Panc1 (cell line): ENCODE measurements at regions not wholly inside any gene's neighbourhood (a gene's known extent, or its start where the extent isn't known, plus 50 kb on each side); places are given as distances from the start of the nearest gene placed in this dataset.

Experiments used
- CTCF ChIP-seq: fragments of 450-650 bp; IDR thresholded peaks from 2 replicates; pipeline ENCODE4 v1.5.1; 2017; ENCODE audit warnings: mild to moderate bottlenecking
- POLR2AphosphoS5 ChIP-seq: IDR thresholded peaks from 2 replicates; pipeline ENCODE4 v1.6.1; 2012; ENCODE audit warnings: mild to moderate bottlenecking, low read depth, low read length, moderate library complexity
- SIN3A ChIP-seq: IDR thresholded peaks from 2 replicates; pipeline ENCODE4 v1.6.1; 2012; ENCODE audit warnings: low read depth, mild to moderate bottlenecking, low read length, moderate library complexity, borderline replicate concordance; ENCODE audit not compliant: insufficient read depth
- TCF7L2 ChIP-seq: IDR thresholded peaks from 2 replicates; pipeline ENCODE4 v1.6.1; 2011; ENCODE audit warnings: mild to moderate bottlenecking, low read depth, low read length, inconsistent platforms
- TF ChIP-seq, protein P1 (sequence below), 2 experiments: IDR thresholded peaks; 2 replicates each; pipeline ENCODE4 v1.6.1; 2011 to 2012; ENCODE audit warnings: low read depth in 2 of 2, control low read depth in 1 of 2, low read length in 1 of 2, mild to moderate bottlenecking in 1 of 2, moderate library complexity in 1 of 2; ENCODE audit not compliant: insufficient read depth in 1 of 2

DNA sequence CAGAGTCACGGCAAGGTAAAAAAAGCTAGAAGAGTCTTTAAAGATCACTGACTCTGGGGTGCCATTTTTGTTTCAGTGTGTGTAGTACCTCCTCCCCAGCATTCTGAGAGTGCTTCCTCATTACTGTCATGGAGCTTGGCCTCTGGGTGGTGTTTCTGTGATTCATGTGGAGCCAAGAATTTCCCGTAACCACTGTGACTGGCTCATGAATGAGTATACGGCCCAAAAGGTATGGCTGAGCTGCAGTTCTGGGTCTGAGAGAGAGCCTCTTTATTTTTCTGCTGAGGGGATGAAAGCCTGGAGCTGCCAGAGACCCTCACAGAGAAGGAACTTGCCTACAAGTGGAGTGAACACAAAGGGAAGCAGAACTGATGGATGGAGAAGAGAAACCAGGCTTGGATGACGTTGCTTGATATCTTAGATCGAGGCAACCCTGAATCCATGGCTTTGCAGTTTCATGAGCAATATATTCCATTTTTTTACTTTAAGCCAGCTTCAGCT is 85.6 kb downstream of the PTTG1 start:
- no peak for TF ChIP-seq CTCF
- TF ChIP-seq TCF7L2, result no peak
- TF ChIP-seq SIN3A, result no peak
- no peak for TF ChIP-seq POLR2AphosphoS5
- TF ChIP-seq, protein P1, sequence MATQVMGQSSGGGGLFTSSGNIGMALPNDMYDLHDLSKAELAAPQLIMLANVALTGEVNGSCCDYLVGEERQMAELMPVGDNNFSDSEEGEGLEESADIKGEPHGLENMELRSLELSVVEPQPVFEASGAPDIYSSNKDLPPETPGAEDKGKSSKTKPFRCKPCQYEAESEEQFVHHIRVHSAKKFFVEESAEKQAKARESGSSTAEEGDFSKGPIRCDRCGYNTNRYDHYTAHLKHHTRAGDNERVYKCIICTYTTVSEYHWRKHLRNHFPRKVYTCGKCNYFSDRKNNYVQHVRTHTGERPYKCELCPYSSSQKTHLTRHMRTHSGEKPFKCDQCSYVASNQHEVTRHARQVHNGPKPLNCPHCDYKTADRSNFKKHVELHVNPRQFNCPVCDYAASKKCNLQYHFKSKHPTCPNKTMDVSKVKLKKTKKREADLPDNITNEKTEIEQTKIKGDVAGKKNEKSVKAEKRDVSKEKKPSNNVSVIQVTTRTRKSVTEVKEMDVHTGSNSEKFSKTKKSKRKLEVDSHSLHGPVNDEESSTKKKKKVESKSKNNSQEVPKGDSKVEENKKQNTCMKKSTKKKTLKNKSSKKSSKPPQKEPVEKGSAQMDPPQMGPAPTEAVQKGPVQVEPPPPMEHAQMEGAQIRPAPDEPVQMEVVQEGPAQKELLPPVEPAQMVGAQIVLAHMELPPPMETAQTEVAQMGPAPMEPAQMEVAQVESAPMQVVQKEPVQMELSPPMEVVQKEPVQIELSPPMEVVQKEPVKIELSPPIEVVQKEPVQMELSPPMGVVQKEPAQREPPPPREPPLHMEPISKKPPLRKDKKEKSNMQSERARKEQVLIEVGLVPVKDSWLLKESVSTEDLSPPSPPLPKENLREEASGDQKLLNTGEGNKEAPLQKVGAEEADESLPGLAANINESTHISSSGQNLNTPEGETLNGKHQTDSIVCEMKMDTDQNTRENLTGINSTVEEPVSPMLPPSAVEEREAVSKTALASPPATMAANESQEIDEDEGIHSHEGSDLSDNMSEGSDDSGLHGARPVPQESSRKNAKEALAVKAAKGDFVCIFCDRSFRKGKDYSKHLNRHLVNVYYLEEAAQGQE (IDR thresholded peaks at IDR 0.05; ENCODE audit: insufficient read depth in 1 of 2, low read depth in 2 of 2, low read length in 1 of 2), result no peak
